Endodermal cell (in vitro differentiated cells): ENCODE measurements at regions not wholly inside any gene's neighbourhood (a gene's known extent, or its start where the extent isn't known, plus 50 kb on each side); places are given as distances from the start of the nearest gene placed in this dataset.

Experiments used
- DNase-seq: peaks from one replicate; pipeline ENCODE4 v3.0.0-alpha.2; 2017
- H3K27ac ChIP-seq: 2 replicates; pipeline ENCODE4 v1.5.1; 2013; ENCODE audit warnings: mild to moderate bottlenecking, low read depth, low read length, moderate library complexity
- H3K27me3 ChIP-seq: 2 replicates; pipeline ENCODE4 v1.6.1; 2013; ENCODE audit warnings: mild to moderate bottlenecking, low read length, moderate library complexity; ENCODE audit not compliant: insufficient read depth, control insufficient read depth, poor library complexity, severe bottlenecking
- H3K36me3 ChIP-seq: 2 replicates; pipeline ENCODE4 v1.7.0; 2013; ENCODE audit warnings: mild to moderate bottlenecking, low read length, moderate library complexity; ENCODE audit not compliant: control insufficient read depth, insufficient read depth
- H3K4me1 ChIP-seq: one replicate; pipeline ENCODE4 v1.7.0; 2013; ENCODE audit warnings: low read length; ENCODE audit not compliant: control insufficient read depth, insufficient read depth
- H3K4me3 ChIP-seq: 2 replicates; pipeline ENCODE4 v1.5.1; 2013; ENCODE audit warnings: mild to moderate bottlenecking, low read length, moderate library complexity
- H3K9ac ChIP-seq: 2 replicates; pipeline ENCODE4 v1.6.1; 2013; ENCODE audit warnings: mild to moderate bottlenecking, low read length, moderate library complexity; ENCODE audit not compliant: poor library complexity, severe bottlenecking; ENCODE audit errors: extremely low read depth
- H3K9me3 ChIP-seq: 2 replicates; pipeline ENCODE4 v1.6.1; 2013; ENCODE audit warnings: mild to moderate bottlenecking, low read length, moderate library complexity; ENCODE audit not compliant: control insufficient read depth
- H3K27ac Mint-ChIP-seq: 2 replicates; pipeline ENCODE4 v1.8.0; 2020; ENCODE audit warnings: mixed read lengths
- H3K27me3 Mint-ChIP-seq: 2 replicates; pipeline ENCODE4 v1.8.0; 2021; ENCODE audit warnings: mild to moderate bottlenecking, mixed read lengths; ENCODE audit not compliant: insufficient read depth
- H3K36me3 Mint-ChIP-seq: 2 replicates; pipeline ENCODE4 v1.8.0; 2020; ENCODE audit warnings: low read depth, mixed read lengths
- H3K4me1 Mint-ChIP-seq: 2 replicates; pipeline ENCODE4 v1.8.0; 2020; ENCODE audit warnings: mixed read lengths
- H3K4me3 Mint-ChIP-seq: 2 replicates; pipeline ENCODE4 v1.8.0; 2020; ENCODE audit warnings: mild to moderate bottlenecking, moderate library complexity, mixed read lengths
- H3K9me3 Mint-ChIP-seq: 2 replicates; pipeline ENCODE4 v1.8.0; 2020; ENCODE audit warnings: mild to moderate bottlenecking, mixed read lengths
- CTCF ChIP-seq: fragments of 200-600 bp; sonication (generic); conservative IDR thresholded peaks from 2 replicates; pipeline ENCODE4 v1.5.0; 2021; ENCODE audit warnings: antibody characterized with exemption, mild to moderate bottlenecking
- WGBS, 2 experiments: methylation state at CpG; one replicate each; pipeline versions ENCODE4 v1.1.5 to v1.1.7; 2013; ENCODE audit warnings: missing lambda C conversion rate in 2 of 2, mixed read lengths in 1 of 2; ENCODE audit not compliant: insufficient coverage in 1 of 2, insufficient read length in 1 of 2; 5-methylcytosine and 5-hydroxymethylcytosine counted together

DNA sequence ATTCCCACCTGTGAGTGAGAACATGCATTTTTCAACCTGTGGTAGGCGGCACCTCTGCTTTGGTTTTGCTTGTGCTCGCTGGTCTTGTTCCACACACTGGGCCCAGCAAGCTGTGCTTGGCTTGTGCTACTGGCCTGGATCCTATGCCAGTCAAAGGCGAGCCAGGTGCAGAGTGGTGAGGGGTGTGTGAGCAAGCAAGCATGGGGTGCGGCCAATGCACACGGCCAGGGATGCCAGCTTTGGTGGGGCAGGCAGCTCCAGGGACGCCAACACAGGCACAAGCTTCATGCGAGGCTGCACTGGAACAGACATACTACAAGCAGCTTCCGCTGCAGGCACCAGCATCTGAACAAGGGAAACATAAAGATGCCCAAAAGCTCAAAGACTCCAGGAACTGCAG lies 654.9 kb upstream of the EYS start:
- 94 to 100% methylated on average over 6 to 8 of the region's 8 CpGs for WGBS, 2 experiments
- H3K27me3 ChIP-seq = no peaks in the 10 kb centered on the region
- H3K27ac Mint-ChIP-seq = no peak overlapping the region
- no peaks in the 10 kb centered on the region for H3K4me1 ChIP-seq
- peaks cover 16% of the 10 kb centered on the region for H3K9me3 ChIP-seq
- DNase-seq = no peak
- H3K36me3 Mint-ChIP-seq = peaks cover 2% of the 10 kb centered on the region
- no peak for TF ChIP-seq CTCF
- peaks cover 4% of the 10 kb centered on the region for H3K4me1 Mint-ChIP-seq
- no peak overlapping the region for H3K4me3 ChIP-seq
- no peak overlapping the region for H3K27ac ChIP-seq
- peaks cover 5% of the 10 kb centered on the region for H3K27me3 Mint-ChIP-seq
- no peak overlapping the region for H3K4me3 Mint-ChIP-seq
- peaks cover 20% of the 10 kb centered on the region for H3K9me3 Mint-ChIP-seq
- no peaks in the 10 kb centered on the region for H3K36me3 ChIP-seq
- no peak overlapping the region for H3K9ac ChIP-seq

- Histone ChIP-seq H3K9me3 (peaks cover 16% of the 10 kb centered on the region), H3K36me3 (no peaks in the 10 kb centered on the region), H3K27ac (no peak overlapping the region), H3K4me1 (no peaks in the 10 kb centered on the region), H3K27me3 (no peaks in the 10 kb centered on the region), H3K4me3 (no peak overlapping the region), H3K9ac (no peak overlapping the region)
- no peak overlapping the region for H3K4me3 Mint-ChIP-seq
- no peak for TF ChIP-seq CTCF
- peaks cover 2% of the 10 kb centered on the region for H3K36me3 Mint-ChIP-seq
- H3K4me1 Mint-ChIP-seq = peaks cover 8% of the 10 kb centered on the region
- no peak overlapping the region for H3K27ac Mint-ChIP-seq
- DNase-seq = no peak
- peaks cover 3% of the 10 kb centered on the region for H3K27me3 Mint-ChIP-seq
- peaks cover 20% of the 10 kb centered on the region for H3K9me3 Mint-ChIP-seq
These were observed 650.8 kb upstream of the EYS start for GRCh38 chr6:66357781-66358180.

GRCh38 chr6:66355471-66355870 lies 648.4 kb upstream of the EYS start:
- no peak for TF ChIP-seq CTCF
- Histone ChIP-seq H3K9me3 (peaks cover 15% of the 10 kb centered on the region), H3K27ac (no peak overlapping the region), H3K4me1 (no peaks in the 10 kb centered on the region), H3K36me3 (no peaks in the 10 kb centered on the region), H3K4me3 (no peak overlapping the region), H3K27me3 (no peaks in the 10 kb centered on the region), H3K9ac (no peak overlapping the region)
- no peak overlapping the region for H3K4me3 Mint-ChIP-seq
- H3K36me3 Mint-ChIP-seq = no peaks in the 10 kb centered on the region
- H3K27ac Mint-ChIP-seq = no peak overlapping the region
- no peak for DNase-seq
- H3K27me3 Mint-ChIP-seq = no peaks in the 10 kb centered on the region
- peaks cover 7% of the 10 kb centered on the region for H3K4me1 Mint-ChIP-seq
- H3K9me3 Mint-ChIP-seq = peaks cover 10% of the 10 kb centered on the region
- 93 to 100% methylated on average over 1 of the region's 1 CpG for WGBS, 2 experiments
